ENCODE measurements at regions not wholly inside any gene's neighbourhood (a gene's known extent, or its start where the extent isn't known, plus 50 kb on each side); places are given as distances from the start of the nearest gene placed in this dataset.

- WGBS (ENCODE audit: low lambda C conversion rate), result 21% methylated on average over 2 of the region's 2 CpGs
- ATAC-seq, result no peak
- TF ChIP-seq, protein P1, sequence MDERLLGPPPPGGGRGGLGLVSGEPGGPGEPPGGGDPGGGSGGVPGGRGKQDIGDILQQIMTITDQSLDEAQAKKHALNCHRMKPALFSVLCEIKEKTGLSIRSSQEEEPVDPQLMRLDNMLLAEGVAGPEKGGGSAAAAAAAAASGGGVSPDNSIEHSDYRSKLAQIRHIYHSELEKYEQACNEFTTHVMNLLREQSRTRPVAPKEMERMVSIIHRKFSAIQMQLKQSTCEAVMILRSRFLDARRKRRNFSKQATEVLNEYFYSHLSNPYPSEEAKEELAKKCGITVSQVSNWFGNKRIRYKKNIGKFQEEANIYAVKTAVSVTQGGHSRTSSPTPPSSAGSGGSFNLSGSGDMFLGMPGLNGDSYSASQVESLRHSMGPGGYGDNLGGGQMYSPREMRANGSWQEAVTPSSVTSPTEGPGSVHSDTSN (CRISPR knock-in tag; IDR thresholded peaks at IDR 0.05), result no peak
- TF ChIP-seq STAT6 (CRISPR knock-in tag; IDR thresholded peaks at IDR 0.05; ENCODE audit: borderline replicate concordance), result no peak
- no peak for TF ChIP-seq ZNF75D (CRISPR knock-in tag; IDR thresholded peaks at IDR 0.05; ENCODE audit: borderline replicate concordance)
- no peak for TF ChIP-seq HHEX (CRISPR knock-in tag; IDR thresholded peaks at IDR 0.05)
- TF ChIP-seq TCF7L2 (IDR thresholded peaks at IDR 0.05; ENCODE audit: low read depth, low read length), result no peak
- TF ChIP-seq KLF6 (CRISPR knock-in tag; IDR thresholded peaks at IDR 0.05), result no peak
- no peak for TF ChIP-seq ZNF841 (CRISPR knock-in tag; IDR thresholded peaks at IDR 0.05; ENCODE audit: borderline replicate concordance)
- TF ChIP-seq ZNF3 (CRISPR knock-in tag; IDR thresholded peaks at IDR 0.05), result no peak
- TF ChIP-seq ZGPAT (CRISPR knock-in tag; IDR thresholded peaks at IDR 0.05), result no peak
- TF ChIP-seq, protein P2, sequence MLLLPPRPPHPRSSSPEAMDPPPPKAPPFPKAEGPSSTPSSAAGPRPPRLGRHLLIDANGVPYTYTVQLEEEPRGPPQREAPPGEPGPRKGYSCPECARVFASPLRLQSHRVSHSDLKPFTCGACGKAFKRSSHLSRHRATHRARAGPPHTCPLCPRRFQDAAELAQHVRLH (CRISPR knock-in tag; IDR thresholded peaks at IDR 0.05; ENCODE audit: borderline replicate concordance, low read depth), result no peak
- TF ChIP-seq, protein P3, sequence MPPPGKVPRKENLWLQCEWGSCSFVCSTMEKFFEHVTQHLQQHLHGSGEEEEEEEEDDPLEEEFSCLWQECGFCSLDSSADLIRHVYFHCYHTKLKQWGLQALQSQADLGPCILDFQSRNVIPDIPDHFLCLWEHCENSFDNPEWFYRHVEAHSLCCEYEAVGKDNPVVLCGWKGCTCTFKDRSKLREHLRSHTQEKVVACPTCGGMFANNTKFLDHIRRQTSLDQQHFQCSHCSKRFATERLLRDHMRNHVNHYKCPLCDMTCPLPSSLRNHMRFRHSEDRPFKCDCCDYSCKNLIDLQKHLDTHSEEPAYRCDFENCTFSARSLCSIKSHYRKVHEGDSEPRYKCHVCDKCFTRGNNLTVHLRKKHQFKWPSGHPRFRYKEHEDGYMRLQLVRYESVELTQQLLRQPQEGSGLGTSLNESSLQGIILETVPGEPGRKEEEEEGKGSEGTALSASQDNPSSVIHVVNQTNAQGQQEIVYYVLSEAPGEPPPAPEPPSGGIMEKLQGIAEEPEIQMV (CRISPR knock-in tag; IDR thresholded peaks at IDR 0.05; ENCODE audit: low read depth), result no peak
- TF ChIP-seq, protein P4, sequence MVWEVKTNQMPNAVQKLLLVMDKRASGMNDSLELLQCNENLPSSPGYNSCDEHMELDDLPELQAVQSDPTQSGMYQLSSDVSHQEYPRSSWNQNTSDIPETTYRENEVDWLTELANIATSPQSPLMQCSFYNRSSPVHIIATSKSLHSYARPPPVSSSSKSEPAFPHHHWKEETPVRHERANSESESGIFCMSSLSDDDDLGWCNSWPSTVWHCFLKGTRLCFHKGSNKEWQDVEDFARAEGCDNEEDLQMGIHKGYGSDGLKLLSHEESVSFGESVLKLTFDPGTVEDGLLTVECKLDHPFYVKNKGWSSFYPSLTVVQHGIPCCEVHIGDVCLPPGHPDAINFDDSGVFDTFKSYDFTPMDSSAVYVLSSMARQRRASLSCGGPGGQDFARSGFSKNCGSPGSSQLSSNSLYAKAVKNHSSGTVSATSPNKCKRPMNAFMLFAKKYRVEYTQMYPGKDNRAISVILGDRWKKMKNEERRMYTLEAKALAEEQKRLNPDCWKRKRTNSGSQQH (CRISPR knock-in tag; IDR thresholded peaks at IDR 0.05; ENCODE audit: low read depth), result no peak
- TF ChIP-seq NONO (IDR thresholded peaks at IDR 0.05), result no peak
- TF ChIP-seq NONO (CRISPR knock-in tag; conservative IDR thresholded peaks at IDR 0.05), result no peak
- TF ChIP-seq ZKSCAN1 (IDR thresholded peaks at IDR 0.05; ENCODE audit: low read length), result no peak
- no peak for TF ChIP-seq BRF2 (CRISPR knock-in tag; IDR thresholded peaks at IDR 0.05)
- TF ChIP-seq NFE2L1 (CRISPR knock-in tag; IDR thresholded peaks at IDR 0.05; ENCODE audit: borderline replicate concordance), result no peak
Measured at GRCh38 chr7:159213253-159213652, 68.6 kb upstream of the VIPR2 start.

More at GRCh38 chr7:159213253-159213652, 68.6 kb upstream of the VIPR2 start:
- no peaks in the 10 kb centered on the region for H3K4me1 ChIP-seq (ENCODE audit: insufficient read depth, low read length)
- H3K4me3 ChIP-seq (replicated peaks in 1 of 3; ENCODE audit: insufficient read depth in 1 of 3, low read depth in 2 of 3, low read length in 3 of 3), result no peak overlapping the region
- intact Hi-C loops (cut with micrococcal nuclease; ENCODE audit: unreplicated experiment) (no loop called here), in situ Hi-C loops (cut with HindIII; ENCODE audit: extremely low pct_ligation_motif_present, low pct_unique_long_range_greater_than_20kb) (no loop called here)
- no peaks in the 10 kb centered on the region for H3K36me3 ChIP-seq (replicated peaks in 1 of 2; ENCODE audit: control insufficient read depth in 1 of 2, insufficient read depth in 2 of 2, low read length in 2 of 2)
- ChIA-PET CTCF (ENCODE audit: low intra/inter-chr PET ratio, low total read pairs) (no interaction called here), POLR2A (no interaction called here)
- no peaks in the 10 kb centered on the region for H3K9me3 ChIP-seq (ENCODE audit: low read length)
- H3K27me3 ChIP-seq (ENCODE audit: control insufficient read depth in 1 of 2, insufficient read depth in 2 of 2, low read length in 2 of 2), result peaks cover 2 to 19% of the 10 kb centered on the region in 2 experiments; a peak in 2 of 5 replicates
- no peaks in the 10 kb centered on the region for H4K20me1 ChIP-seq (ENCODE audit: insufficient read depth, low read length)
- H3K79me2 ChIP-seq (ENCODE audit: insufficient read depth, low read length), result no peaks in the 10 kb centered on the region
- DNase-seq (ENCODE audit: low spot score) (no peak), FAIRE-seq (no peak)
- H3K27ac ChIP-seq (ENCODE audit: extremely low read length, insufficient read depth, low read length), result no peak overlapping the region
- H2AFZ ChIP-seq (ENCODE audit: low read length), result no peak overlapping the region
- no peak overlapping the region for H3K9ac ChIP-seq (ENCODE audit: insufficient read depth, low read depth, low read length)
- no TSS peak for BruUV-seq (replicated peaks)
- H3K4me2 ChIP-seq (ENCODE audit: low read depth, low read length), result no peak overlapping the region
